Activated CD8-positive, alpha-beta memory T cell treated with anti-CD3 and anti-CD28 coated beads for 48 hours (primary cell): ENCODE measurements at regions not wholly inside any gene's neighbourhood (a gene's known extent, or its start where the extent isn't known, plus 50 kb on each side); places are given as distances from the start of the nearest gene placed in this dataset.

ENCODE experiments used
- DNase-seq, 3 experiments: peaks; one replicate each; pipeline ENCODE4 v3.0.0-alpha.2; 2020; ENCODE audit warnings: low read depth in 2 of 3, low spot score in 2 of 3

DNA sequence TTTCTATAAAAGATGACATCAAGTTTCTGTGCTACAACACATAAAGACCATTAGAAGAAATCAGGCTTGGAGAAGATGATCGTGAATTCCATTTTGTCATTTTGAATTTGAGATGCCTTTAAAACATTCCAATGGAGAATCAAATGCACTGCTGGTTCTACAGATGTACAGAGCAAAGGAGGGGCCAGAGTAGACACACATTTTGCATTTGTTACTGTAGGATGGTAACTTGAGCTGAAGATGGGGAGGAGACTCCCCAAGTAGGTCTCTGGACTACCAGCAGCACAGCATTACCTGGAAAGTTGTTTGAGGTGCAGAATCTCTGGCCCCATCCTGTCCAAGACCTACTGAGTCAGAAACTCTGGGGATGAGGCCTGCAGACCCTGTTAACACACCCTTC lies 121.6 kb upstream of the RALGAPA2 start:
- no peak for DNase-seq

DNA sequence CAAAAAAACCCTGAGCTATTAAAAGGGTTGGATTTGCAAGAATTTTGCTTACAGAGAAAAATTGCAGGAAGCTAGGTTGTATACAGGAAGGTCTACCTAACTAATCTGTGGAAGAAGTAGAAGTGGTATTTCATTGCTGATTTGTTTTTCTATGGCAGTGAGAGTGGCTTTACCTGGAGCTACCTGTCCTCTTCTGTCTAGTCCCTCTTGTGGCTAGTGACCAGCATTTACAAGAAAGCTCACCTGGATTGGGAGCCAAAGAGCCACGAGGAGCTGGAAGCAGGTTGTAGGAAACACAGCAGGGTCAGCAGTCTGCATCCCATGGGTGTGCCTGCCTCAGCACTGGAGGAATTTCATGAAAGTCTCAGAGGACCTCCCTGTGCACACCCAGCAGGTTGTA lies 120.3 kb upstream of the RALGAPA2 start:
- no peak for DNase-seq

DNA sequence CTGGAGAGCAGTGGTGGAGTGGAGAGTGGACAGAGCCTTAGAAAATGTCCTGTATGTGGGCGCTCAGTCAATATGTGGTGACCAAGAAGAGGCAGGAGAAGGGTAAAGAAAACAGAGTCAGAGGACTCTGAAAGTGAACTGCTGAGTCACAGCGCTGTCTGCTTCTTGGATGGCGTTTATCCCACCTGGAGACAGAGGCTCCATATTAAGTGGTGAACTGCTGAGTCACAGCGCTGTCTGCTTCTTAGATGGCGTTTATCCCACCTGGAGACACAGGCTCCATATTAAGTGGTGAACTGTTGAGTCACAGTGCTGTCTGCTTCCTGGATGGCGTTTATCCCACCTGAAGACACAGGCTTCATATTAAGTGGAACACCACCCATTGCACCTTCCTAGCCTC lies 119.3 kb upstream of the RALGAPA2 start:
- no peak for DNase-seq

DNA sequence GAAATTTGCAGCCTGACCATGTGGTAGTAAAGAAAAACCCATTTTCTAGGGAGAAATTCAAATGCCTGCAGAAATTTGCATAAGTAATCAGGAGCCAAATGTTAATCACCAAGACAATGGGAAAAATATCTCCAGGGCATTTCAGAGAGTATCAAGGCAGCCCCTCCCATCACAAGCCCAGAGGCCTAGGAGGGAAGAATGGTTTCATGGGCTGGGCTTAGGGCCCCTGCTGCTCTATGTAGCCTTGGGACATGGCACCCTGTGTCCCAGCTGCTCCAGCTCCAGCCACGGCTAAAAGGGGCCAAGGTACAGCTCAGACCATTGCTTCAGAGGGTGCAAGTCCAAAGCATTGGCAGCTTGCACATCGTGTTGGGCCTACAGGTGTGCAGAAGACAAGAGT lies 117.2 kb upstream of the RALGAPA2 start:
- no peak for DNase-seq

DNA sequence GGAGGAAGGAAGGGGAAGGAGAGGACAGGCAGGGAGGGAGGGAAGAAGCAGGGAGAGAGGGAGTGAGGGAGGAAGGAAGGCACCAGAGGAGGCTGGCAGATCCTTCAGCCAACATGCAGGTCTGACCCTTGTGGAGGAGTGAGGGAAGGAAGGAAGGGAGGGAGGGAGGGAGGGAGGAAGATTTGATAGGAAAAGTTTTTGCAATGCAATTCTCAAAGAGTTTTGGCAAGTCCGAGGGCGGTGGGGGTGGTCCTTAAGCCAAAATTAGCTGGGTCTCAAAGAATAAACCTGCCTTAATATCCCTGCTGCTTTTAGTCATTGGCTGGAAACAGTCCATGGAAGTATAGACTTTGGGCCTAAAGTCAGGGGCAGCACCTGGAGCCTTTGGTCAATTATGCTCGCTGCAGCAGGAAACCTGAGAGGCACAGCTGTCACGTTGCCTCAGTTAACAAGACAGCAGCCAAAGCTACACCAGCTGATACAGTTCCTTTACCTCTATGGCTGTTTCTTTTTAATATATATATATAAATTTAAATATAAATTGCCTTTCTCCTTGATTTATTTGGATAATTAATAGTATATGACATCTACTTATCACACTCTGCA lies 115.7 kb upstream of the RALGAPA2 start:
- no peak for DNase-seq

DNA sequence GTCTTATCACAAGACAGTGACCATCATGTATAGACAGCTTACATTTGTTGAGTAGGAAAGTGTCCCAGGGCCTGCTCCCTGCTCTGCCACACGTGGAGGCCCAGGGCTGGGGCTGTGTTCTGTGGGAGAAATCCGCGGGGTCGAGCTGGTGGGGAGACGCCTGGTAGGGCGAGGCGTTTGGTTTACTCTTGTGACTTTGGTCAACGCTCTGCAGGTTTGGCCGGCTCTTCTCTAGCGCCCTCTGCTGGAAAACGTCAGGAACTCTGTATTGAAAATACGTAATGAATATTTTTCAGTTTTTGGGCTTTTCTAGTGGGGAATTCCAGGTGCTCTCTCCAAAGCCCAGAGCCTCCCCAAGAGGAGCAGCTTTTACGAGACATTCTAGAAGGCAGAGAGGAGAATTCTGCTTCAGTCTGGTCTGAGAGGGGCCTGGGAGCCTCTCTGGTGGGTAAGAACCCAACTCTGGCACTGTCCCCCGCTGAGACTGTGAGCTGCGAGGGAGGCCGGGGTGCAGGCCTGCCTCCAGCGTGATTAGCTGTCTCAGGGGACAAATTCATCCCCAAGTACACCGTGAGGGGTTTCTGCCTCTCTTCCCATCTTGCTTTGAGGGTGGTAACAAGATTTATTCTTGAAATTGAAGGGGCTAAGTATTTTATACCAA lies 112.6 kb upstream of the RALGAPA2 start:
- peak; percentile 8 to 50 (median 21) for DNase-seq

DNA sequence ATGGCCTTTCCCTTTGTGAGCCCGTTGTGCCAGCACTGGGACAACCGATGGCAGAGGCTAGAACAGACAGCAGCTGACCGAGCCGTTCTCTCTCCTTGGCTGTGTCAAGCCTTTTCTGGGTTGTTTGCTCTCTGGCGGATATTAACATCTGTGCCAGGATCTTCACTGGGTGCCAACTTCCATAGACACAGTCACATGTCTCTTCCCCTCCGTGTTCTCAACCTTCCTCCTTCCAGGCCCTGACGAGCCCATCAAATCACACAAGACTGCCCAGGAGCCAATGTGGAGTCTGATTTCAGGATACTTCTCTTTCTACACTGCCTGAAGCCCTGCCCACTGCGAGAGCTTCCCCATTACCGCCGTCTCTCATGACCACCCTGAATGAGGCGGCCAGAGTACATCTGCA lies 111.0 kb upstream of the RALGAPA2 start:
- DNase-seq: no peak

DNA sequence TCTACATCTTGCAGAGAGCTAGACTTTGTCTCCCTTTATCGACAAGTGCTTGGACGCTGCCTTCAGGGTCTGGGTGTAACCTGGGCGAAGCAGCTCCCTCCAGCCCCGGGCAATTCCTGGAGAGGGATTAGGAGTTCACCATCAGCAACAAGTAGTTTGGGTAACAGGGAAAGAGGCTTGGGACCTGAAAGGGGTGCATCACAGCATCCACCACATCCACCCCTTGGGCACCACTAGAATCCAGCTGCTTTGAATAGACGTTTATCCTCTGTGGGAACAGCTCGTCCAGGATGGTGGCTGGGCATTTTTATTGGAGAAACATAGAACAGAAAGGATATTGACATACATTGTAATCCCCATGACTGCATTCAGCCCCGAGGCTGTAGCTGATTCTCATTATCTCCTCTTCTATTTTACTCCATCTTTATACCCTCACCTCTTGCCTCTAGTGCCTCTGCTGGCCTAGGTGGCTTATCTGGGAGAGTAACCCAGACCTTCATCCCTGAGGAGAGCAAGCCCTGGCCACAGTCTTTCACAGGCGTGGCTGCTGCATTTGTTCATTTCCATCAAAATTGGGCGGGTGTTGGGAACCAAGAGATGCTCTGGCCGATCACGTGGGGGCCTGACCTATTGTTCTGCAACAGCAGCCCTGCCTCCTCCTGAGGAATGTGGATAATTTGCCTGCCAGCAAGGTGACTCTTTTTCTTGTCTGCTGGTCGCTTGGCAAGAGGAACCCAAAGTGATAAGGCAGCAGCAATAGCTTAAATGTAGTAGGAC lies 109.2 kb upstream of the RALGAPA2 start:
- no peak for DNase-seq

DNA sequence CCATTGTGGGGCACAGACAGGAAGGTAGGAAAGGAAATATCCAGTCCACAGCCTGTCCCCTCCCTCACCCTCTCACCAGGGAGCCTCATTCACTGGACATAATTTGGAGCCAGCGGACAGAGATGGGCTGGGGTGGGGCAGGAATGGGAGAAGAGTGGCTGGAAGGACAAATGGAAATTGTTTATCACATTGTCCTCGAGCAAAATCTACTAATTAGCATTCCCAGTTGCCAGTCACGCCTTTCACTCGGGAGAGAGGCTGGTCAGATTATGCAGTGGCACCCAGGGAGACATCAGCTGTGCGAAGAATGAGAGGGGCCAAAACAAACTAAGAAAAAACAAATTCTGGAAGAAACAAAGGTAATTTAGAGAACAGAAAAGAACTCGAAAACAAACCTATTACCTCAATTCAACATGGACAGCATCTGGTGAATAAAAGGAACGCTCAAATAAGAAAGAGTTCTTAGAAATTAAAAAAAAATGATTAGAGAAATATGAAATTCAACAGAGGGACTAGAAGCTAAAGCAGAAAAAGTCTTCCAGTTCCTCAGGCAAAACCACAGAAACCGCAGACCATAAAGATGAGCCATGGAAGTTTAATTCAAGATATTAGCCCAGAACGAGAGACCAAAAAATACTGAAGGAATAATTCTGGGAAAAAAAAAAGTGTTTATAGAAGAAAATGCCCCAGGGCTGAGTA lies 108.5 kb upstream of the RALGAPA2 start:
- no peak for DNase-seq

DNA sequence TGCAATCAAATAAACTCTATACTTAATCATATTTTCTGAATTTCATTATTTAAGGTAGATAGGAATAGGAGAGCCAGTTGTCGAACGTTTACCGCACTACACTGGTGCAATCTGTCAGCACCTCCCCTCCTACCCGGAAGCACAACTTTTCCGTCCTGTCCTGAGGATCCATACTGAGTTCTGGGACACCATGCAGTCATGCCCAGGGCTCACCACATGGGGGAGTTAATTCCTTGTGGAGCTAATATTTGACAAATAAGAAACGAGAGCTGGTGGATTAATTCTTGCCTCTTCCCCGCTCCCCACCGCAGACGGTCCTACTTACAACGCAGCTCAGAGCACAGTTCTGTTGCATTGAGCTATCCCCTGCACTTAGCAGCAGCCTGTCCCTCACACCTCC lies 107.7 kb upstream of the RALGAPA2 start:
- DNase-seq: no peak

DNA sequence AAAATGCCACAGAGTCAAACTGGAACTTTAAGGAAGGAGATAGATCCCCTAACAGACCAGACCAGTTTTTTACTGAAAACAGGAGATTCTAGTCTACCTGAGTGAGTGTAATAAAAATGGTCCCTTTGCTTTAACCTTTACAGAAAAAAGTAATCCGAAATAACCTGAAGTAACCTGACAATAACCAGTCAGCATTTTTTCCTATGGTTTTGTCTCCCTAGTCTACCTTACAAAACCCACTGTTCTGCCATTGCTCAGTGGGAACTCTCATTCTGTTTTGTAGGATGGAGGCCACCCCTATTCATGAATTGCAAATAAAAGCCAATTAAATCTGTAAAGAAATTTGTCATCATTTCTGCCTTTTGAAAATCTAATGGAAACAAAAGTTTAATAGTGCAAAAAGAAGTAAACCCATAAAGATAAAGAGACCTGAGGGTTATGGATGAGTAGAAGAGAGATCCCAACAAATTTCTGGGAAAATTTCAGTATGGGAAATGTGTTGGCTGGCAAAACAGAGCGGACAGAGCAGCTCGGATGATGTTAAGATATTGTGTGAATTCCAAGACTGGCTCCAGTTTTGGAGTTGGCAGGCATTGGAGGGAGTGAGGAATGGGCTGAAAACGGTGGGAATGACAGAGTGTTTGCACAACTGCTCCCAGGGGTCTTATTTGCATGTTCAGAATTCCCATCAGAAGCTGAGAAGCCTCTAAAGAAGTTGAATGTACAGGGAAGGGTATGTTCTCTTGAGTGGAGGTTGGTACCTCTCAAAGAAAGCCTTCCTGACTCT lies 104.7 kb upstream of the RALGAPA2 start:
- DNase-seq: no peak

DNA sequence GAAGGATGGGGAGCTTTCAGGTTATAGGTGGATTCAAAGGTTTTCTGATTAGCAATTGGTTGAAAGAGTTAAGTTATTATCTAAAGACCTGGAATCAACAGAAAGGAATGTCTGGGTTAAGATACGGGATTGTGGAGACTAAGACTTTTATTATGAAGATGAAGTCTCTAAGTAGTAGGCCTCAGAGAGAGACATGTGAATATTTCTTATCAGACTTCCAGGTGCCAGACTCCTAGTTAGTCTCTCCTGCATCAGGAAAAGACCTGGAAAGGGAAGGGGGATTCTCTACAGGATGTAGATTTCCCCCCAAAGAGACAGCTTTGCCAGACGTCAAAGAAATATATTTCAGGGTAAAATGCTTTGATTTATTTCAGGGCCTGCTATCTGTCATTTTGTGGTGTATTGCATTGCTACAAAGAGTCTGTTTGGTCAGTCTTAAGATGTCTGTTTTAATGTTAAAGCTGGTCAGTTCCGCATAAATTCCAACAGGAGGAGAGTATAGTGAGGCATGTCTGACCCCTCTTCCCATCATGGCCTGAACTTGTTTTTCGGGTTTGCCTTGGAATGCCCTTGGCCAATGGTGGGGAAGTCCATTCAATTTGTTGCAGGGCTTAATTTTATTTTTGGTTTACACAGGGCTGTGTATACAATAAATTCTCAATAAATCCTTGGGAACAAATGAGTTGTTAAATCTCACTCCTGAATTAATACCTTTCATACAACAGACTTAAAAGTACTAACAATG lies 103.4 kb upstream of the RALGAPA2 start:
- DNase-seq: no peak

DNA sequence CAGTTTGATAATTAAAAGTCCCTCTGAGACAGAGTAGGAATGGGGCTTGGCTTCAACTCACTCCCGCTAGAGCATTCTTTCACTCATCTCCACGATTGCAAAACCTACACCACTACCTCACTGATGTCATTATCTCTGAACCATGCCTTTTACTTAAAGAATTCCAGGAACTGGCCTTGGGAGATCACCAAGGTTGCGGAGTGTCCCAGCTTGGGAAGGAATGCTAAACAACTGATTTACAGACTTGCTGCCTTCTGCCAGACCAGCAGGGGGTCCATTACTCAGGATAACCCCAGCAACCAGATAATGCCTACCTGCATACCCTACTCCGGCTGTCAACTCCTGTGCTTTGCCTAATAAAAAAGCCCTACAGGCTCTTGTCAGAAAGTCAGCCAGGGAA lies 102.2 kb upstream of the RALGAPA2 start:
- DNase-seq: no peak

DNA sequence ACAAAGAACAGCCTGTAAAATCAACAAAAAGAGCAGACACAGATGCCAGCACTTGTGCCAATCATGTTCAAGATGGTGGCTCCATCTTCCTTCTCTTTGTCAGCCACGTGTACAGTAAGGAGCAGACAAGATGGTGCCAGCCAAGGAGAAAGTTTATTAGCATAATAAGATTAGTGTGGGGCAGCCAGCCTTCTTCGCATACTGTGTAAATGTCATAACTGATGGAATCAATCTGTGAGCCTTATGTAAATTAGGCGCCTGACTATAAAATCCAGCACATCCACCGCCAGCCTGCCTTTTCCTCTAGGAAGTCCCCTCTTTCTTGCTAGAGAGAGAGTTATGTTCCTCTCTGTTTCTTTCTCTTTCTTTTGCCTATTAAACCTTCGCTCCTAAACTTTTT lies 99.7 kb upstream of the RALGAPA2 start:
- no peak for DNase-seq

DNA sequence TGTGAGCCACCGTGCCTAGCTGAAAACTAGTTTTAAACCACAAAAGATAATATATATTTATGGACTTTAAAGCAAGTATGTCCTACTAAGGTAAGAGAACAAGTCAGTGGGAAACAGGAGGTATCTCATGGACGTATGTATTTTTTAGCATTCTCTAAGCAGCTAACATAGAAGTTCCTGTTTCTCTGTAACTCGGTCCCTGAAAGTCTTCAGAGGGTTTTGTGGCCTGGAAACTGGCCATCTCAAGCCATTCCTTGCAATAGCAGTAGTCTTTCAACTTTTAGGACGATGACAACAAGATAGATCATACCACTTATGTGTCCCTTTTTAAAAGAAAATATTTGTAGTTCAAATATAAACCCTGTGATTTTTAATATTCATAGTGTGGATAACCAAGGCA lies 95.6 kb upstream of the RALGAPA2 start:
- no peak for DNase-seq

DNA sequence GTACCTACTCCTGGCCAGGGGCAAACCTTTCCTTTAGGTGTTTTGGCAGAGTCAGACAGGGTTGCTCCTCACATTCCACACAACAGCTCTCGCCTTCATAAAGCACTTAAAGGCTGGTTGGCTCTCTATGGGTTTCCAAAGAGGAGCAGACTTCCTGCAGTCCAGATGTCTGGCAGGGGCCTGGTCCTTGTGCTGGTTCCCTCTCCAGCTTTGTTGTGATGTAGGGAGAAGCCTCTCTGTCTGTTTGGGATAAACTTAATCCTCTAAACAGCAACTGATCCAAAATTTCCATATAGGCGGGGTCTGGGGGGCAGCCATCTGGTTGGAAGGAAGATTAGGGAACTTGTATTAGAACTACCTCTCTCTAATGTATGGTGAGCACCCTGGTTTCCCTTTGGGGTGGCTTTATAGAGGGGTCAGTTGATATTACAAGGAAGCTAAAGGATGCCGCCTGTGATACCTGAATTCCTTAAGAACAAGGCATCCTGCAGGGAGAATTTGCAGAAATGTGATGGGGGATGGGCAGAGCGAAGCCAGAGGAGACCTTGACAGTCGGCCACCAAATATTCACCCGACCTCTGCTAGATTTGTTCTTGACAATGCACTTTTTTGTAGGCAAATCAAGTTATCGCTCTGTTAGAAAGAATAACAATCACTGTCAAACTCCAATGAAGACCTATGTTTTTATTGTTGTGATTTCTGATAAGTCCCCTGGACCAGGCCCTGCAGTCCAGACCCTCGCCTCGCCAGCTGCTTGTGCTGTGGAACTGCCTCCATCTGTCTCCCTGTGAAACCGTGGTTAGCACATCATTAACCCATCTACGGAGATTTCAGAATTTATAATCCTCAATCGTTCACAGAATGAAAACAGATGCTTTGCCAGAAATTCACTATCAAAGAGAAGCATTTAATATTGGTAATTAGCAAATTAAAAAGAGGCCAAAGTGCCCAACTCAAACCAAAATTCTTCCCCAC lies 94.0 kb upstream of the RALGAPA2 start:
- no peak for DNase-seq

DNA sequence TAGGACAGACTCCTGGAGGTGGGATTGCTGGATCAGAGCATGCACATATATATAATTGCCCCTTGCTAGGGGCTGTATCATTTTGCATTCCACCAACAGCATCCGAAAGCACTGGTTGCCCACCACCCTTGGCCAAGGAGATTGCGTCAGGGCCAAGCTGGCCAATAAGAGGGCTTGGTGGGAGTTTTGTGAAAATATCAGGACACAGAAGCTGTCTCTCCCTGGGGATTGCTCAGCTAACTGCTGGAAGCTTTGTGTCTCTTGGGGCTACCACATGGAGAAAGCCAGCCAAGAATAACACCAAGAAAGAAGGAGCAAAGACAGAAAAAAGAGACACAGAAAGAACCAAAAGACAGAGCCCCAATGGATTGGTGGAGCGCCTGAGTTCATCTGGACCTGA lies 90.6 kb upstream of the RALGAPA2 start:
- DNase-seq: no peak

DNA sequence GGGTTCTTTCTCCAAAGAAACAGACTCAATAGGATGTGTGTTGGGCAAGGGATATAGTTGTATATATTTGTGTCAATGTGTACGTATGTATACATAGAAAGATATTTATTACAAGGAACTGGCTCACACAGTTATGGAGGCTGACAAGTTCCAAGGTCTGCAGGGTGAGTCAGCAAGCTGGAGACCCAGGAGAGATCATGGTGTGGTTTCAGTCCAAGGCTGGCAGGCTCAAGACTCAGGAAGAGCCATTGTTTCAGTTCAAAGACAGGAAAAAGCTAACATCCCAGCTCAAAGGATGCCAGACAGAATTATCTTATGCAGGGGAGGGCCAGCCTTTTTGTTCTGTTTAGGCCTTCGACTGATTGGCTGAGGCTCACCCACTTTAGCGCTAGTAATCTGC lies 89.9 kb upstream of the RALGAPA2 start:
- DNase-seq: no peak

DNA sequence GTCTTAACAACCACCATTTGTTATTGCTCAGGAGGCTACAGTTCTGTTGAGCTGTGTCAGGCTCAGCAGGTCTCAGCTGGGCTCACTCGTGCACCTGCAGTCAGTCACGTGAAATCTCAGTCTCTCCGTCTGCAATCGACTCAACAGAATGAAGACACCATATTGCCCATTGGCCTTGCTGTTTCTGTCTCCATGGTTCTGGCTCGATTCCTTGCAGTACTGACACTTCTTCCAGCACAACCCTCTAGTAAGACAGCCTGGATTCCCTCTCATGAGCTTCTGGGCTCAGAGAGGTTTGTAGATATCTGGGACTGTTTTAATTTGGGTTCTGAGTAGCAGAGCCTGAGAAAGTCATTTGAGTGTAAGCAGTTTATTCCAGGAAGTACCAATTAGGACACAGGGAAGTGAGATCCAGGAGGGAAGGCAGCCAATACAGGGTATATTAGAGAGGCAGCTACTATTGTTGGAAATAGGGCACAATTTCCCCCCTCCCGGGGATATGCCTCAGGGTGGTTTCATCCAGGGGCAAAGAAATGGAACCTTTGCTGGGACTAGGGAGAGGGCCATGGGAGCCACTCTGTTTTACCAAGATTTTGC lies 87.4 kb upstream of the RALGAPA2 start:
- no peak for DNase-seq
